ENCODE measurements at regions not wholly inside any gene's neighbourhood (a gene's known extent, or its start where the extent isn't known, plus 50 kb on each side); places are given as distances from the start of the nearest gene placed in this dataset.

DNA sequence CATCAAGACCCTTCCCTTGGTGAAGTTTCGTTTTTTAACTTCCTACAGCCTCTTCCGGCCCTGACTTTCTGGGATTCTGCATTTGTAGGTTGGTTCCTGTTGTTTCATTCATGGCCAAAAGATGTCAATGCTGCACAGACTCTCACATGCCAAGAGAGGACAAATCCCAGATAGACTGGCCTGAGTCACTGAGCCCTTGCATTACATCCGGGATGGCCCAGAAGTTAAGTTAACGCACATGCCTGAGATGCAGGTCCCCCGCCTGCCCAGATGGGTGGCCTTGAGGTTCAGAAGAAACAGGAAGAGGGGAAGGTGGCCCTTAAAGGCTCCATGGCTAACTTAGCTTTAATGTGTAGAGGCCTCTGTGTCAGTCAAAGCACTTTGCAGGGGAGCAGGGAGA lies 51.6 kb upstream of the SRGAP3 start:
- no peak for DNase-seq (ENCODE audit: low read depth in 2 of 2)

GRCh38 chr3:9301798-9302197 lies 52.4 kb upstream of the SRGAP3 start:
- DNase-seq (ENCODE audit: low read depth in 2 of 2): no peak

DNA sequence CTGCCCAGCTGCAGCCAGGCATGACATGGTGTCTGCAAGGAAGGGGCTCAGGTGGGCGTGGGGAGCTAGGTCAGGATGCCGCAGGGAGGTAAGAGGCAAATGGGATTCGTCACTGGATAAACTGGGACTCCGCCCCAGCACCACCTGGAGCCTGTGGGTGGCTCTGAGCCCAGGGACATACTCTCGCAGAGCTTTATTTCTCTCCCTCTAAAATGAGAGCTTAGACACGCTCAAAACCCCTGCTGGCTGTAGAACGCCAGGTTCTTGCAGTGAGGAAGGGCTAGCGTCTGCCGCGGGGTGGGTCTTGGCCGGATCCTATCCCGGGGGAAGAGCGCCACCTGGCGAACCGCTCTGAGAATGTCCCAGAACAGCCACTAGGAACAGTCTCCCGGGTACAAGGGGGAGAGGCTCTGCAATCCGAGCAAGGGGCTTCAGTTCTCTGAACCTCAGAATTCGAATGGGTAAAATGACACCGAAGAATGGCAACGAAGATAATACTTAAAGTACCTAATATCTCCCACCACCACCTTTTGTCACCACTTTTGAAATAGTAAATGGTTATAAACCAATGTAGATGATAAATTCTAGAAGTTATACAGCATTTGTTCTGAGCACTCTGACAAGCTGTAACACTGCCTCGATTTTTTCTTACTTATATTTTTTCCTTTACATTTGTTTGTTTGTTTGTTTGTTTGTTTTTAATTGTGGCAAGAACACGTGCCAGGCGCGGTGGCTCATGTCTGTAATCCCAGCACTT lies 53.2 kb upstream of the SRGAP3 start:
- DNase-seq (ENCODE audit: low read depth in 2 of 2): peak; percentile 69 to 72

DNA sequence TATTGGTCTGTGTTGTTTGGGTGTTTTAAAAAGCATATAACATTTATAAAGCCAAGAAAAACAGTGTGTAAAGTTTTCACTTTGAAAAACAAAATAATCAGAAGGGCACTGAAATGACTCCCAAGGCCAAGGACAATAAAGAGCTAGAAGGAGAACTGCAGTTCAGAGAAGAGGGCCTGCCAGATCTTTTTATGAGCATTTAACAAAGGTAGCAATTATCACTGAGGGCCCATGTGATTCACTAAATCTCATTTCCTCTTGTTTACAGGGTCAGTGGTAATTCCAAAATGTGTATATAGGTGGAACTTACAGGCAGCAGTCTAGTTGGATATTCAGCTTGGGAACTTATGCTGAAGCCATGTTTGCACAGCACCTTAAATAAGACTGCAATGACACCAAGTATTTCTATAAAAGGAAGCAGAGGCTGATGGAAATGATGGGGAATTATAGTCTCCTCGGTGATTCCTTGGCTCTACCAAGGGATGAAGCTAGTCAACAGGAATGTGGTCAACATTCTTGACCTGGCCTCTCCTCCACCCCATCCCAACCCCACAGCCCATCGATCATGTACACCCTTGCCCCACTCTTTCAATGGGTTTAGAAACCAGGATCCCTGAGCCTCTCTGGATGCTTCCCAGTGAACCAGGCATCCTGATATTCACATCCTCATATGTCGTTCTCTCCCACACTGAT lies 54.4 kb upstream of the THUMPD3 start:
- no peak for DNase-seq (ENCODE audit: low read depth in 2 of 2)

- no peak for DNase-seq (ENCODE audit: low read depth in 2 of 2)
Observed at GRCh38 chr3:9310043-9310442, 52.8 kb upstream of the THUMPD3 start.

GRCh38 chr3:9311228-9311627 lies 51.6 kb upstream of the THUMPD3 start:
- no peak for DNase-seq (ENCODE audit: low read depth in 2 of 2)
